ENCODE measurements at regions not wholly inside any gene's neighbourhood (a gene's known extent, or its start where the extent isn't known, plus 50 kb on each side); places are given as distances from the start of the nearest gene placed in this dataset.

DNA sequence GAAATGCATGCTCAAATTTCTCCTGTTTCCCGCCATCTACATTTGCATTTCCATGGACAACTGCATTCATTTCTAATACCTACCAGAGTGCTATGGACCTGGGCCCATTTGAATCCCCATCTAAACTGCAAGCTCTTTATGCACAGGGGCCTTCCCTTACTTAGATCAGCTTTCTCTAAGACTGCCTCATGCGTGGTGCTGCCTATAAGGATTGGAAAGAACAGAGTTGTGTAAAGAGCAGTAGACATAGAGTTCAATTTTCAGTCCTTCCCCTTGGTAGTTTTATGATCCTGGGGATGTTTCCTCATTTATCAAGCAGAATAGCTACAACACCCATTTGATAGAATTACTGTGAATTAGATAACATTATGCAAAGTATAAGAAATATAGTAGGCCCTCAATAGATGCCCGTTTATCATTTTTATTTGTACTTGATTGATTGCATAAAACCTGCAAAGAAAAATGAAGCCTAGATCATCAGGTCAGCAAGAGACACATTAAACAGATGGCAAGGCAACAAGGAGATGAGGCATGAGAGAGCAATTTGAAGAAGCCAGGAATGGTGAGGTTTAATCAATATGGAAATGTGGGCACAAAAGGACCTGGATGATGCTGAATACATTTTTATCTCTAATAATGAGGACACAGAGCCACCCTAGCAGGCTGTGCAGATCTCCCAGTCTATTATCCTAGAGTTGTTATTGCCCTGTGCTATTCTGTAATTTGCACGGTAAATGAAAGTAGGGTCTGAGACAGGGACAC lies 359.7 kb downstream of the FAM181B start:
- no peak for DNase-seq (ENCODE audit: low spot score)

- DNase-seq (ENCODE audit: low spot score), result no peak
Measured at GRCh38 chr11:82365351-82365750, 368.3 kb downstream of the FAM181B start.

DNA sequence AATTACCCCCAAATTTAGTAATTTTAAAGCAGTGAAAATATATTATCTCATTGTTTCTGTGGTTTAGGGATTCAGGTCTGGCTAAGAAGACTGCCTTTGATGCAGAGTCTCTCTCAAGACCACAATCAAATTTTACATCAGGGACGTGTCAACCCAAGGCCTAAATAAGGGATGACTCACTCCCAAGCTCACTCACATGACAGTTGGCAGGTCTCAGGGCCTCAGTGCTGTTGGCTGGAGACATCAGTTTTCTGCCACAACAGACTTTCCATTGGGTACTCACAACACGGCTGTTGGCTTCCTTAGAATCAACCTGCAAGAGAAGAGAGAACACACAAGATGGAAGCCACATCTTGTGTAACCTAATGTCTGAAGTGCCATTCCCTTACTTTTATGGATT lies 377.3 kb downstream of the FAM181B start:
- no peak for DNase-seq (ENCODE audit: low spot score)

GRCh38 chr11:82355313-82355823 lies 378.3 kb downstream of the FAM181B start:
- no peak for DNase-seq (ENCODE audit: low spot score)

- DNase-seq (ENCODE audit: low spot score), result no peak
Measured at GRCh38 chr11:82326853-82327252, 406.8 kb downstream of the FAM181B start.

- DNase-seq (ENCODE audit: low spot score), result no peak
Measured at GRCh38 chr11:82321206-82321605, 412.5 kb downstream of the FAM181B start.

DNA sequence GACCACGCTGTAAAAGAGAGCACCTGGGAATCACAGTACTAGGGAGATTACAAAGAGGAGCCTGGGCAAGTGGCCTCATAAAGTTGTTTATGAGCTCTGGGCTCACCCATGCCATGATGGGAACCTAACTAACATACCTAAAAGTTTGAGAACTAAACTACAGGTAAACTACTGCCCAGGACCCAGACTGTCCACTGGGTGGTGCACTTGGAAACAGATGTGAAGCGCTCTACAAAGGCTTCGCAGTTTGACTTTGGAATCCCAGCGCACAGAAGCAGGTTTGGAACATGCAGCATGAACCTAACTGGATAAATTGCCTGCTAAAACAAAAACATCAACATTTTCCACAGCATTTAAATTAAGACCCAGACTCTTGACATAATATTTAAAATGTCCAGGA lies 418.6 kb downstream of the FAM181B start:
- DNase-seq (ENCODE audit: low spot score), result peak; percentile 28

GRCh38 chr11:82308979-82309378 lies 424.7 kb downstream of the FAM181B start:
- no peak for DNase-seq (ENCODE audit: low spot score)

DNA sequence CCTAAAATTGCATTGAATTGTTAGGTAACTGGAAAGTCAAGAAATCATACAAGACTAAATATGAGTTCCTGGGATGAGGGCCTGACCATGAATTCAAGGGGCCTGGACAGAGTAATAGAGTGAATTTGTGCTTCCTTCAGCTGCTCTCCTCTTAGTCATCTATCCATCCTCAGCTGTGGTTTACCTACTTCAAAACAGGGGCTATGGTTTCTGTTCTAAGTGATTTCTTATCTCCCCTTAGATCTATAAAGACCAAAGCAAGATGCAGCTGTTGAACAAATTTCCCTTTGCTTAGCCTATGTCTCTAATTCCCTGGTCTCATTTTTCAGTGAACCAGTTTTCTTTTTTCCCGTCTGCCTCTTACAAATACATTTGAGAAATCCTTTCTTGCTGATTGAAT lies 428.5 kb downstream of the FAM181B start:
- DNase-seq (ENCODE audit: low spot score), result no peak

DNA sequence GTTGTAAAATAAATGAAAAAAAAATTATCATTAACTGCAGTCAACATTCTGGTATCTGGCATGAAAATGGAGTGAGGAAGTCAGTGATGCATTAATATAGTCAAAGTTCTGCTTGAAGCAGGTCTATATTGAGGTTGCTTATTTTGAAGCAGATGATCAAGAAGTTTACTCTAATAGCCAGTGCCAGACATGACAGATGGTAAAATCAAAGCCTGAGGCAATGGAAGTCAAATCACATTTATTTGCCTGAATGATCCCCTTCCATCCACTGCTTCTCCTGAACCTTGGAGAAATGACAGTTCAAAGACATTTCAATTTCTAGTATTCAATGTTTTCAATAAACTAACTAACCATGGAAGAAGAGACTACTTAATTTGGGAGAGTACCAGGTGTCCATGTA lies 430.0 kb downstream of the FAM181B start:
- DNase-seq (ENCODE audit: low spot score), result no peak

DNA sequence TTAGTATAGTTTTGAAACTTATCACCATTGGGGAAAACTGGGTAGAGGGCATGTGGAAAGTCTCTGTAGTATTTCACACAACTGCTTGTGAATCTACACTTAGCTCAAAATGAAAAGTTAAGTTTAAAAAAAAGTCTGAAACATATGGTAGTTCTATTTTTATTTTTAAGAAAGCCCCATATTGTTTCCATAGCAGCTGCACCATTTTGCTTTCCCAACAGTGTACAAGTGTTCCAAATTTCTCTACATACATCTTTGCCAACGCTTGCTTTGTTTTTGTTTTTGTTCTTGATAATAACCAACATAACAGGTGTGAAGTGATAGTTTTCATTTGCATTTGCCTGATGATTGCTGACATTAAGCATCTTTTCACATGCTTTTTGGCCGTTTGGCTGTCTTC lies 445.2 kb downstream of the FAM181B start:
- DNase-seq (ENCODE audit: low spot score), result no peak

DNA sequence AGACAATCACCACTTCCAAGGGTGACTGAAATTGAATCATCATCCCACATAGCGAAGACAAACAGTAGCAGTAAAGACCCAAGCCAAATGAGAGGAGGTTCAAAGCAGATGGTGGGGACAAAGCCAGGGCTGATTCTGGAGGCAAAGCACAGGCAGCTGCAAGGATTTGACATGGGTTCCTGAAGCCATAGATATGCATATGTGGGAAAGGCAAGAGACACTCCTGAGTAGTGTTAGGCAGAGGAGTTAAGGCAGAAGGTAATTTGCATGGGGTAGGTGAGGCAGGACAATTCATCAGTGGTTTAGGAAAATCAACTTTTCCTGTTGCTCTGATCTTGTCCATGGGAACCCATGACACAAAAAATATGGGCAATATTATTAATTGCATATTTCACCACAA lies 462.8 kb downstream of the FAM181B start:
- no peak for DNase-seq (ENCODE audit: low spot score)

- DNase-seq (ENCODE audit: low spot score), result no peak
Measured at GRCh38 chr11:82268627-82269026, 465.0 kb downstream of the FAM181B start.

GRCh38 chr11:82267186-82267585 lies 466.5 kb downstream of the FAM181B start:
- DNase-seq (ENCODE audit: low spot score), result no peak

GRCh38 chr11:82261367-82261766 lies 472.3 kb downstream of the FAM181B start:
- no peak for DNase-seq (ENCODE audit: low spot score)

DNA sequence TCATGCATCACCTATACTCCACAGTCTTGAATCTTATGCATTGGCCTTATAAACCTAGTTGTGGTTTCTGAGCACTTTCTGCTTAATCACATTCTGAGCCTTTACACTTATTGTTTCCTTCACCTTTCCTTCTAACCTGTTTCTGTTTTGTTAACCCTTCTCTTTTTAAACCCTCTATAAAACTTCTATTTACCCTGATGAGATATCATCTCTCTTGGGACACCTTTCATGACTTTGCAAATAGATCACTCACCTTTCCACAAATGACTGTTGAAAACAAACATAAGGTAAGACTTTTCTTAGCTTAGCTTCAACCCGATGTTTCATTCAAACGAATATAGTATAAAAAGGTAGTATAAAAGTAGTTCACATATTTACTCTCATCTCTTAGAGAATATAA lies 483.6 kb downstream of the FAM181B start:
- no peak for DNase-seq (ENCODE audit: low spot score)

DNA sequence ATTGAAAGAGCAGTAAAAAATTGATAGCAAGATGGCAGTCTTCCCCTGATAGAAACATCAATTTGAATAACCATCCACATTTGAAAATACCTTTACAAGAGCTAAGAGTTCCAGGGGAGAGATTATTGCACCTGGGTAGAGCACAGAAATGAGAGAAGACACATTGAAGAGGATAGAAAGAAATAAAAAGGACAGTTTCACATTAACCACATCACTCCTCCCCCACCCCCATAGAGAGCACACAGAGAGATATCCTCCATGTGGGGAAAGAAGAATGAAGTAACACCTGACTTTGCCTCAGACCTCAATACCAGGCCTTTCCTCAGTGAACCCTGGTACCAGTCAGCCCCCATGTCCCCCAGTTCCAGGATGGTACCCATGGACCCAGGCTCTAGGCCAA lies 486.7 kb downstream of the FAM181B start:
- DNase-seq (ENCODE audit: low spot score), result no peak

GRCh38 chr11:82239498-82239897 lies 494.2 kb downstream of the FAM181B start:
- DNase-seq (ENCODE audit: low spot score), result no peak

DNA sequence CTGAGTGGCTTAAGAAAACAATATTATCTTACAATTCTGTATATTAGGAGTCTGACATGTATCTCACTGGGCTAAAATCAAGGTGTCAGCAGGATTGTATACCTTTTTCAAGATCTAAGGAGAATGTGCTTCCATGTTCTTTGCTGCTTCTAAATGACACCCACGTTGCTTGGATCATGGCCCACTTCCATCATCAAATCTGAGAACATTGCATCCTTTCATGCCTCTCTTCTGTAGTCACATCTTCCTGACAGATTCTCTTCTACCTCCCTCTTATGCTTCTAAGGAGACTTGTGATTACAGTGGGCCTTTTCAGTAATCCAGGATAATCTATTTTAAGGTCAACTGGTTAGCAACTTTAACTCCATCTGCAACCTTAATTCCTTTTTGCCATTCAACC lies 499.4 kb downstream of the FAM181B start:
- no peak for DNase-seq (ENCODE audit: low spot score)

GRCh38 chr11:82233201-82233600 lies 500.5 kb downstream of the FAM181B start:
- peak; percentile 14 for DNase-seq (ENCODE audit: low spot score)

GRCh38 chr11:82229341-82229740 lies 504.3 kb downstream of the FAM181B start:
- DNase-seq (ENCODE audit: low spot score), result peak; percentile 42

DNA sequence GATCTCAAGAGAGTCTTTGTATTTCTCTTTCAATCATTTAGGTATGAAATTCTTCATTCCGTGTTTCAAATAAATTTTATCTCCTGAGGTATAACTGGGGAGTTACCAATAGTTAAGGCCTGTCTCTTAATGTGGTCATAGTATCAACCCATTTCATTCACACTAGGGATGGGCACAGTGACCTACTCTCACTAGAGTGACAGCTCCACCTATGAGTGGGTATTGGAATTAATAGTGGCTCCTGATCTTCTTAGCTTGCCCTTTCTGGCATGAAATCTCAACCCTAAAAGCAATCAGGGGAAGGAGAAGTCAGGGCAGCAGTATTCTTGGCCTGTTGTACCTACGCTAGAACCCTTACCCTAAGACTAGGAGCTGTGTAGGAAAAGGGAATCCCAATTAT lies 507.7 kb downstream of the FAM181B start:
- no peak for DNase-seq (ENCODE audit: low spot score)

DNA sequence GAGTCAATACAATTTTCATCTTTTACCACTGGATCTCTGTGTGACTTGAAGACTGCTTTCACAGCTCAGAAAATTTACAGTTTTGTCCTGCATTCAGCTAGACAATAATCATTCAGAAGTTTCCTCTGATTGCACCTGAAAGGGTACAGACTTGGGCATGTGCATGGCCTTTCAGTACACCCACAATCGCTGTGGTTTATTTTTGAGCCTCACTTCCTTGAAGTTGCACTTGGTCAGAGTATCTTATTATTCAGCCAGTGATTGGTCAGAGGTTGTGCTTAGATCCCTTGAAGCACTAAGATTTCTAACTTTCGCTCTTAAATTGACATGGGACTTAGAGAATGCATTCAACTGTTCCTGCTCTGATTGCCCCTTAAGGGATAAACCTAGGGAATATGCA lies 508.2 kb downstream of the FAM181B start:
- DNase-seq (ENCODE audit: low spot score), result no peak

- no peak for DNase-seq (ENCODE audit: low spot score)
Measured at GRCh38 chr11:82216927-82217570, 516.6 kb downstream of the FAM181B start.
